Body of pancreas (tissue), 4 donors: ENCODE measurements at regions not wholly inside any gene's neighbourhood (a gene's known extent, or its start where the extent isn't known, plus 50 kb on each side); places are given as distances from the start of the nearest gene placed in this dataset.

Source experiments
- POLR2A ChIP-seq, 3 donors: fragments of 450-650 bp; IDR thresholded peaks; one replicate each; pipeline ENCODE4 v1.6.1; 2016; ENCODE audit warnings: antibody characterized with exemption in 3 of 3, mild to moderate bottlenecking in 2 of 3
- TF ChIP-seq, protein P1 (sequence below), 7 experiments: fragments of 450-650 bp in 4 of 7; fragments of 200-600 bp in 3 of 7; sonication (generic) in 3 of 7; IDR thresholded peaks; one replicate each; pipeline ENCODE4 v1.5.1; 2016 to 2019; ENCODE audit warnings: antibody characterized with exemption in 7 of 7

DNA sequence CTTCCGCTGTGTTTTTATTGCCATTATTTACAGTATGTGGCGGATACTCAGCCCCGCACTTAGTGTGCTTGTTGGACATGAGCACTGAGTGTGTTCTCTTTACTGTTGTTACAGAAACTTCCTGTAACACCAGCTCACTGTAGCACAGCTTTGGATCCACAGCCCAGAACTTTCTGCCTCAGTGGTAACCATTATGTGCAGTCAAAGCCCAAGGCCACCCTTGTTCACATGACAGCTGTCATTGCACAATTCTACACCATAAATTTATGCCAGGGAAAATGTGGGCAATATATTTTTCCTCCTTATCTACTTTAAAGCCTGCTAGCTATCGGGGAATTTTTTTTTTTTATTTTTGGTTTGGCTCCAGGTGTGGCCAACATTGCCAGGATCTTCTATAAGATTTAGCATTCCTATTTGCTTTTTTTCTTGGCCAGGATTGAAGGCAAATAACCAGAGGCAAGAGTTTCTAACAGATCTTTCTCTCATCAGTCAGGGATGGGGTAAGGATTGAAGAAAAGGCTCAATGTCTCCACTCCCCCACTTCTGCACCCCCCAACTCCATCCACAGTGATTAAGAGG, 176.0 kb upstream of the PELI2 start:
- TF ChIP-seq, protein P1, sequence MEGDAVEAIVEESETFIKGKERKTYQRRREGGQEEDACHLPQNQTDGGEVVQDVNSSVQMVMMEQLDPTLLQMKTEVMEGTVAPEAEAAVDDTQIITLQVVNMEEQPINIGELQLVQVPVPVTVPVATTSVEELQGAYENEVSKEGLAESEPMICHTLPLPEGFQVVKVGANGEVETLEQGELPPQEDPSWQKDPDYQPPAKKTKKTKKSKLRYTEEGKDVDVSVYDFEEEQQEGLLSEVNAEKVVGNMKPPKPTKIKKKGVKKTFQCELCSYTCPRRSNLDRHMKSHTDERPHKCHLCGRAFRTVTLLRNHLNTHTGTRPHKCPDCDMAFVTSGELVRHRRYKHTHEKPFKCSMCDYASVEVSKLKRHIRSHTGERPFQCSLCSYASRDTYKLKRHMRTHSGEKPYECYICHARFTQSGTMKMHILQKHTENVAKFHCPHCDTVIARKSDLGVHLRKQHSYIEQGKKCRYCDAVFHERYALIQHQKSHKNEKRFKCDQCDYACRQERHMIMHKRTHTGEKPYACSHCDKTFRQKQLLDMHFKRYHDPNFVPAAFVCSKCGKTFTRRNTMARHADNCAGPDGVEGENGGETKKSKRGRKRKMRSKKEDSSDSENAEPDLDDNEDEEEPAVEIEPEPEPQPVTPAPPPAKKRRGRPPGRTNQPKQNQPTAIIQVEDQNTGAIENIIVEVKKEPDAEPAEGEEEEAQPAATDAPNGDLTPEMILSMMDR (IDR thresholded peaks at IDR 0.05): no peak
- no peak for TF ChIP-seq POLR2A (IDR thresholded peaks at IDR 0.05)
